ENCODE measurements at regions not wholly inside any gene's neighbourhood (a gene's known extent, or its start where the extent isn't known, plus 50 kb on each side); places are given as distances from the start of the nearest gene placed in this dataset.

DNA sequence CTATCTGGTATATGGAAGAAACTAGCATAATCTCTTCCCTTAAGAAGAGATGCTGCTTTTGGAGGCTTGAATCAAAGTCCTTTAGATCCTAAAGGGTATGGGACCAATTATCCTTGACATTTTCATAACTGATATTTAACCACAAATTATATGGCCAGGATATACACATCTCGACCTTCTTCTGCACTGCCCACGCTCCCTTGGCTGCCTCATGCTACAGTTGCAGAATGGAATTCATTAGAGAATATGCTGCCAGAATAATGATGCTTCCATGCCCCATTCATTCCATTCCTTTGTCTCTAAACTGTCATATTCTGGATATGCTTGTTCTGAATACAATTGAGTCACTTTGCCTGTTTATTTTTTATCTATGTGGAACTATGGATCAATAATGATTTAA lies 157.1 kb upstream of the PACRGL start:
- H3K4me3 Mint-ChIP-seq = no peak overlapping the region
- no peaks in the 10 kb centered on the region for H3K27me3 Mint-ChIP-seq
- H3K36me3 Mint-ChIP-seq = no peaks in the 10 kb centered on the region
- H3K9me3 Mint-ChIP-seq = no peaks in the 10 kb centered on the region
- no peak overlapping the region for H3K27ac Mint-ChIP-seq
- H3K4me1 Mint-ChIP-seq = no peaks in the 10 kb centered on the region

GRCh38 chr4:20544645-20545044 lies 155.6 kb upstream of the PACRGL start:
- Mint-ChIP-seq H3K4me3 (no peak overlapping the region), H3K36me3 (no peaks in the 10 kb centered on the region), H3K9me3 (no peaks in the 10 kb centered on the region), H3K27ac (no peak overlapping the region), H3K4me1 (no peaks in the 10 kb centered on the region), H3K27me3 (no peaks in the 10 kb centered on the region)

GRCh38 chr4:20552004-20552403 lies 148.3 kb upstream of the PACRGL start:
- H3K27me3 Mint-ChIP-seq = peaks cover 6% of the 10 kb centered on the region
- no peaks in the 10 kb centered on the region for H3K4me1 Mint-ChIP-seq
- H3K4me3 Mint-ChIP-seq = no peak overlapping the region
- H3K9me3 Mint-ChIP-seq = no peaks in the 10 kb centered on the region
- no peak overlapping the region for H3K27ac Mint-ChIP-seq
- H3K36me3 Mint-ChIP-seq = no peaks in the 10 kb centered on the region

DNA sequence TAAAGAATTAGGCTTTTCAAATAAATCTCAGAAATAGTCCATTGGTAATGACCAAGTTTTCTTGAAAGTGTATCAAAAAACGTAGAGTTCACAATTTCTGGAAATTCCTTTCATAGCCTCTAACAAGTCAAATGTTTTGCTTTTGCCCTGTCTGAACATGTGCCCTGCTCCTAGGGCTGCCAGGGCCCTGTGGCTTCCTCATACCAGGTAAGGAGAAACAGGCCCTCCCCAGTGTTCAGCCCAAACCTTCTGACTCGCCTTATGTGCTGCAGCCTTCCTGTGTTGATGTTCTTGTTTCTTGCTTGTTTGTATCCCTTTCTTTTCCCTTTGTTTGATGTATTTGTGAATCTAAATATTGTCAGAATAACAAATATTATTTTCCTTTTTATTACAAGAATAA lies 146.1 kb upstream of the PACRGL start:
- Mint-ChIP-seq H3K4me1 (no peaks in the 10 kb centered on the region), H3K36me3 (no peaks in the 10 kb centered on the region), H3K27ac (no peak overlapping the region), H3K4me3 (no peak overlapping the region), H3K27me3 (peaks cover 6% of the 10 kb centered on the region), H3K9me3 (no peaks in the 10 kb centered on the region)

DNA sequence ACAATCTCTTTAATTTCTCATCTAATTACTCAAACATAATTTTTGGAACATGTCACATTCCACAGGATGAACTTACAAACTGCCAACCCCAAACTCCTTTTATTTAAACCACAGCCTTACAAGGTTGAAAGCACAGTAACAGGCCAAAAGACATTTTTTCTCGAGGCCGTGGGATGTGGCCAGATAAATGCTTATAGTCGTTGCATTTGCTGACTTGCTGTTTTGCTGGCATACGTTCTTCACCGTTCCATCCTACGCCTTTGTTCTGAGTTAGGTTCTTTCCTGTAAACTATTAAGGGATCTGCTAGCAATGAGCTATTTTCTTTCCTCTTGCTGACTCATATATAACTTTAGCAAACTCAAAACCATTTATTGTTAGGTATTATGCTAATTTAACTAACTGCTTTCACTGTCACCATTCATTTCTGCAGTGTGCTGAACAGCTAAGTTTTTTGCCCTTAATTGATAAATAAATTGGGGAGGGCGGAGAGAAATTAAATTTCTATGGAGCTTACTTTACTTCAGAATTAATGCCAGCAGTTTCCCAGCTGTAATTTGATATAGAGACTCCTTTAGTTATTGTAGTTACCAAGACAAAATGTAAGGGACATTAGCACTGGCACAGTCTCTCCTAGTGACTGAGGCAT lies 135.1 kb upstream of the PACRGL start:
- Mint-ChIP-seq H3K9me3 (no peaks in the 10 kb centered on the region), H3K27me3 (peaks cover 4% of the 10 kb centered on the region), H3K36me3 (no peaks in the 10 kb centered on the region), H3K4me3 (no peak overlapping the region), H3K27ac (no peak overlapping the region), H3K4me1 (no peaks in the 10 kb centered on the region)

DNA sequence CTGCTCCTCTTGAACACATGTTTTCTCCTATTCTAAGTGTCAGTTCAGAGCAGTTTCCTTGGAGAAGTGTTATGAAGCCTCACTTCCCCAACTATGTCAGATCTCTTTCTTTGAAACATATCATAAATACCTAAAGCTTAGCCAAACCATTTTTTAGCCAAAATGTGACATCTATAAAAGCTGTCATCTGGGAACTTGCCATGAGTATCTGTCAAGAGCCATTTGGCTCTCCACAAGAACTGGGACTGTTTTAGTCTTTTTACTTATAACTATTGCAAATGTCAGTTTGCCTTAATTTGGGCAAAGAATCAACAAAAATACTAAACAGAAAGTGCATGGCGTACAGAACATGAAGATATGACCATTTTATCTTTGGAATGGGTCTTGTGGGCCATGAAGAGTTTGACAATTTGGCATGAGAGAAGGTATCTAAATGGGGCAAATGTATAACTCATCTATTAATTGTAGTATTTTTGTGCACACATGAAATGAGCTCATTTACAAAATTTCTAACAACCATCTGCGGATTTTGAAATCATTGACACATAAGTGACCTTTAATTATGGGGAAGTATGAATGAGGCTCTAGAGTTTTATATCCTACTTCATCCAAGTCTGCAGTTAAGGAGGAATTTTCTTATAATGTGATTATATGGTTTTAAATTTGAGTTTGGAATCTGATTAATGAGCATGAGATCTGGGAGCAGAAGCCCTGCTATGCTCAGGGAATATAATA lies 129.1 kb upstream of the PACRGL start:
- H3K4me3 Mint-ChIP-seq = no peak overlapping the region
- no peaks in the 10 kb centered on the region for H3K4me1 Mint-ChIP-seq

GRCh38 chr4:20572976-20573375 lies 127.3 kb upstream of the PACRGL start:
- no peaks in the 10 kb centered on the region for H3K36me3 Mint-ChIP-seq
- H3K27me3 Mint-ChIP-seq = no peaks in the 10 kb centered on the region
- H3K27ac Mint-ChIP-seq = no peak overlapping the region
- H3K4me1 Mint-ChIP-seq = no peaks in the 10 kb centered on the region
- H3K9me3 Mint-ChIP-seq = no peaks in the 10 kb centered on the region
- H3K4me3 Mint-ChIP-seq = no peak overlapping the region

More for the DNA sequence above, 129.1 kb upstream of the PACRGL start:
- Mint-ChIP-seq H3K9me3 (no peaks in the 10 kb centered on the region), H3K27ac (no peak overlapping the region), H3K36me3 (no peaks in the 10 kb centered on the region), H3K27me3 (no peaks in the 10 kb centered on the region)

DNA sequence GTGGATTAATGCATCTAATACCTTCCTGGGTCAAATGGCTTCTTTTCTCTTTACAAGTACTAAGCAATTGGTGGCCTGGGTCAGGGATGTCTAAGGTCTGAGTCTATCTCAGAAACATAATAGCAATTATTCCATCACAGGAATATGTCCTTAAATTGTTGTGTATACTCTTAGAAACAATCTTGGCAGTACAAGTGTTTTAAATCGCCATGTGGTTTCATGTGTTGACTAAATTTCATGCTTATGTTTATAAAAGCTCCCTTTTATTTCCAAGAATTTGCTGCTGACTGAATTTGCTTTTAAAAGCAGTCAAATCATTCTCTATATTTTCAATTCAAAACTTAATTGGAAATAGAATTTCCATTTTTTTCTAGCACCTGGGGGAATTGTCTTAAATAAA lies 125.3 kb upstream of the PACRGL start:
- H3K4me3 Mint-ChIP-seq = no peak overlapping the region
- no peaks in the 10 kb centered on the region for H3K27me3 Mint-ChIP-seq
- H3K9me3 Mint-ChIP-seq = no peaks in the 10 kb centered on the region
- no peaks in the 10 kb centered on the region for H3K36me3 Mint-ChIP-seq
- H3K4me1 Mint-ChIP-seq = no peaks in the 10 kb centered on the region
- H3K27ac Mint-ChIP-seq = no peak overlapping the region

- Mint-ChIP-seq H3K4me1 (no peaks in the 10 kb centered on the region), H3K4me3 (no peak overlapping the region), H3K27ac (no peak overlapping the region), H3K27me3 (no peaks in the 10 kb centered on the region), H3K9me3 (no peaks in the 10 kb centered on the region), H3K36me3 (no peaks in the 10 kb centered on the region)
Observed at GRCh38 chr4:20575486-20575885, 124.8 kb upstream of the PACRGL start.

- Mint-ChIP-seq H3K36me3 (no peaks in the 10 kb centered on the region), H3K4me3 (no peak overlapping the region), H3K27me3 (no peaks in the 10 kb centered on the region), H3K4me1 (no peaks in the 10 kb centered on the region), H3K9me3 (no peaks in the 10 kb centered on the region), H3K27ac (no peak overlapping the region)
Observed at GRCh38 chr4:20576861-20577260, 123.4 kb upstream of the PACRGL start.

DNA sequence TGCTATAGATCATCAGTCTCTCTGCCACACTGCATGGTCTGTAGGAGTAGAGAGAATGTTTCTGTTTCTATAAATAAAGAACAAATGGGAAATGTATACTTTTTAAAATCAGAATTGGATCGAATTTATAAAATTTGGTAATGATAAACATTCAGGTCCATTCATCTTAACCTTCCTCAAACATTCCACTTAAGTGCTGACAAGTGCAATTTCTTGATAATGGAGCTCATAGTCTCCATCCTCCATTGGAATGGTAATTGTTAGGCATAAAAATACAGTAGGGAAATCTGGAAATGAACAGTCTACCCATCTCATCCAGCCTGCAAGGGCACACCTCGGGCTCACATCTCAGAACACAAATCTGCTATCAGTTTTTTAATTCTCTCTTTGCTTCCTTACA lies 122.6 kb upstream of the PACRGL start:
- Mint-ChIP-seq H3K4me3 (no peak overlapping the region), H3K27me3 (no peaks in the 10 kb centered on the region), H3K36me3 (no peaks in the 10 kb centered on the region), H3K9me3 (no peaks in the 10 kb centered on the region), H3K27ac (no peak overlapping the region), H3K4me1 (no peaks in the 10 kb centered on the region)

DNA sequence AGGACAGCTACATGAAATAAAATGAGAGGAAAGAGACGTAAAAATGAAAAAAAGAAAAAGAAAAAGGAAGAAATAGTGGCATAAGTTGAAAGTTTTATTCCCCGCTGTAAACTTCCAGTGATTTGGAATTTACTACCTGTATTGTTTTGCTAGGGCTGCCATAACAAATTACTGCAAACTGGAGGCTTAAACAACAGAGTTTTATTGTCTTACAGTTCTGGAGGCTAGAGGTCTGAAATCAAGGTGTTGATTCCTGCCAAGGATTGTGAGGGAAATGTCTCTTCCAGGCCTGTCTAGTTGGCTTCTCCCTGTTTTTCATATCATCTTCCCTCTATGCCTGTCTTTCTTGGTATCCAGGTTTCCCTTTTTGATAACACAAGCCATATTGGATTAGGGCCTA lies 119.4 kb upstream of the PACRGL start:
- Mint-ChIP-seq H3K27me3 (no peaks in the 10 kb centered on the region), H3K9me3 (no peaks in the 10 kb centered on the region), H3K4me3 (no peak overlapping the region), H3K36me3 (no peaks in the 10 kb centered on the region), H3K4me1 (no peaks in the 10 kb centered on the region), H3K27ac (no peak overlapping the region)

GRCh38 chr4:20589436-20589835 lies 110.8 kb upstream of the PACRGL start:
- Mint-ChIP-seq H3K4me1 (no peaks in the 10 kb centered on the region), H3K9me3 (no peaks in the 10 kb centered on the region), H3K27me3 (peaks cover 2% of the 10 kb centered on the region), H3K36me3 (no peaks in the 10 kb centered on the region), H3K27ac (no peak overlapping the region), H3K4me3 (no peak overlapping the region)

- Mint-ChIP-seq H3K9me3 (no peaks in the 10 kb centered on the region), H3K27ac (no peak overlapping the region), H3K36me3 (no peaks in the 10 kb centered on the region), H3K27me3 (peaks cover 3% of the 10 kb centered on the region), H3K4me3 (no peak overlapping the region), H3K4me1 (no peaks in the 10 kb centered on the region)
Observed at GRCh38 chr4:20590849-20591248, 109.4 kb upstream of the PACRGL start.

- Mint-ChIP-seq H3K9me3 (no peaks in the 10 kb centered on the region), H3K27ac (no peak overlapping the region), H3K27me3 (peaks cover 3% of the 10 kb centered on the region), H3K36me3 (no peaks in the 10 kb centered on the region), H3K4me1 (no peaks in the 10 kb centered on the region), H3K4me3 (no peak overlapping the region)
Observed at GRCh38 chr4:20591571-20591970, 108.7 kb upstream of the PACRGL start.

DNA sequence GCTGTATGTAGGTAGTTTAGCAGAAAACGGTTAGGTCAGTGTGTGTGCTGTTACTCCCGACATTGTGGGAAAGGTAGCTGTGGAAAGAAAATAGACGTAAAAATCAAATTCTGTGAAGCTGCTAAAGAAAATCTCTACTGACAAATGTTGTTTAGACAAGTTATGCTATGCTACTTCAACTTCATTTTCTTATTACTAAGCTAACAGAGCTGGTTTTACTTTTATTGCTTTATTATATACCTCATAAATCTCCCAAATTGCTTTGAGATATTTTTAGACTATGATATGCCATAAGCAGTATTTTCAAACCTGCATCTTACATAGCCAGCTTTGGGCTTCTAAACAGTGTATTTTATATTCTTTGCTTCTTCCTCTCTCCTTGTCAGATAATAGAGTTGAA lies 108.2 kb upstream of the PACRGL start:
- Mint-ChIP-seq H3K9me3 (no peaks in the 10 kb centered on the region), H3K27me3 (peaks cover 3% of the 10 kb centered on the region), H3K4me3 (no peak overlapping the region)

DNA sequence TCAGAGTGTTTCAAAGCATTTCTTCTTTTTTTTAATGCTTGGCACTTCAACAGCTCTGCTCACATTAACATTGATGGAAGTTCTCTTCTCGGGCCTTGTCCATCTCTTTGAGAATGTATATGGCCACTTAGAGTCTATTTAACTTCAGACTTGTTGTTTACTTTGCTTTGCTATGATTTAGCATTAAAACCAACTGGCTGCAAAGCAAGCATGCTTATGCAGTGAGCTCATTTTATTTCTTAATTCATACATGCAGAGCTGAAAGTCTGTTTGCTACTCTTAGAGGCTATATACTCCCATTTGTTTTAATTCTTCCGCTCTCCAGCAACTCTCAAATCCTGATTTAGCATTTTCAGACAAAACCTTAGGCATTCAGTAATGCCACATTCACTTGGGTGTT lies 107.6 kb upstream of the PACRGL start:
- no peaks in the 10 kb centered on the region for H3K36me3 Mint-ChIP-seq
- no peak overlapping the region for H3K27ac Mint-ChIP-seq
- peaks cover 3% of the 10 kb centered on the region for H3K27me3 Mint-ChIP-seq
- no peak overlapping the region for H3K4me3 Mint-ChIP-seq
- no peaks in the 10 kb centered on the region for H3K9me3 Mint-ChIP-seq
- H3K4me1 Mint-ChIP-seq = no peaks in the 10 kb centered on the region

More for the DNA sequence above, 108.2 kb upstream of the PACRGL start:
- no peaks in the 10 kb centered on the region for H3K36me3 Mint-ChIP-seq
- H3K4me1 Mint-ChIP-seq = no peaks in the 10 kb centered on the region
- no peak overlapping the region for H3K27ac Mint-ChIP-seq
